Prostate gland (tissue), 2 donors: ENCODE measurements at regions not wholly inside any gene's neighbourhood (a gene's known extent, or its start where the extent isn't known, plus 50 kb on each side); places are given as distances from the start of the nearest gene placed in this dataset.

Source experiments
- DNase-seq: peaks from one replicate; pipeline ENCODE4 v3.0.0-alpha.2; 2019; ENCODE audit warnings: low spot score
- H3K27ac ChIP-seq, 2 donors: fragments of 200-600 bp; sonication (generic); 2 replicates each; pipeline ENCODE4 v1.5.1; 2017 to 2019
- H3K27me3 ChIP-seq: fragments of 200-600 bp; sonication (generic); replicated peaks from 2 replicates; pipeline ENCODE4 v1.5.1; 2019; ENCODE audit not compliant: insufficient read depth
- H3K36me3 ChIP-seq, 2 donors: fragments of 200-600 bp; sonication (generic); 1 replicate in 1 of 2; 2 replicates in 1 of 2; pipeline versions ENCODE4 v1.5.1 to v1.8.1; 2017 to 2019
- H3K4me1 ChIP-seq: fragments of 200-600 bp; sonication (generic); replicated peaks from 2 replicates; pipeline ENCODE4 v1.5.1; 2019
- H3K4me3 ChIP-seq, 2 donors: fragments of 200-600 bp; sonication (generic); 2 replicates each; pipeline ENCODE4 v1.5.1; 2017 to 2019
- H3K9me3 ChIP-seq: fragments of 200-600 bp; sonication (generic); 2 replicates; pipeline ENCODE4 v1.5.1; 2017
- CTCF ChIP-seq, 4 experiments: fragments of 200-600 bp in 2 of 4; fragments of 450-650 bp in 2 of 4; sonication (generic) in 2 of 4; IDR thresholded peaks; 1 replicate in 3 of 4; 2 replicates in 1 of 4; pipeline ENCODE4 v1.5.1; 2016 to 2019; ENCODE audit warnings: antibody characterized with exemption in 4 of 4, mild to moderate bottlenecking in 2 of 4, moderate library complexity in 2 of 4
- POLR2A ChIP-seq: fragments of 450-650 bp; IDR thresholded peaks from one replicate; pipeline ENCODE4 v1.6.1; 2016; ENCODE audit warnings: antibody characterized with exemption, mild to moderate bottlenecking
- POLR2AphosphoS5 ChIP-seq: sonication (generic); formaldehyde crosslinking; IDR thresholded peaks from one replicate; pipeline ENCODE4 v1.6.1; 2017; ENCODE audit warnings: antibody characterized with exemption
- WGBS: methylation state at CpG from one replicate; pipeline ENCODE4 v1.1.5; 2018; 5-methylcytosine and 5-hydroxymethylcytosine counted together
- intact Hi-C: fragments of 100-400 bp; cut with DNase I; formaldehyde crosslinking; loops from one replicate; pipeline ENCODE4 v1.14.2; 2022

GRCh38 chr2:58669998-58670397 lies 428.9 kb upstream of the FANCL start:
- 93% methylated on average over 5 of the region's 5 CpGs for WGBS
- DNase-seq, result no peak
- Histone ChIP-seq H3K4me1 (no peaks in the 10 kb centered on the region), H3K27ac (no peak overlapping the region), H3K4me3 (no peak overlapping the region), H3K27me3 (no peaks in the 10 kb centered on the region), H3K9me3 (no peaks in the 10 kb centered on the region), H3K36me3 (no peaks in the 10 kb centered on the region)
- TF ChIP-seq POLR2A (no peak), CTCF (IDR thresholded peaks at IDR 0.05) (no peak)
- intact Hi-C loops, result no loop called here

GRCh38 chr2:58667137-58667774 lies 426.1 kb upstream of the FANCL start:
- no peak overlapping the region for H3K27ac ChIP-seq
- H3K9me3 ChIP-seq, result no peaks in the 10 kb centered on the region
- intact Hi-C loops, result no loop called here
- no peaks in the 10 kb centered on the region for H3K4me1 ChIP-seq
- no peaks in the 10 kb centered on the region for H3K27me3 ChIP-seq
- 85% methylated on average over 3 of the region's 3 CpGs for WGBS
- H3K4me3 ChIP-seq, result no peak overlapping the region
- DNase-seq, result no peak
- H3K36me3 ChIP-seq, result no peaks in the 10 kb centered on the region
- TF ChIP-seq POLR2AphosphoS5 (no peak), CTCF (IDR thresholded peaks at IDR 0.05) (no peak)

- H3K9me3 ChIP-seq, result no peaks in the 10 kb centered on the region
- no peak for DNase-seq
- 93% methylated on average over 3 of the region's 3 CpGs for WGBS
- TF ChIP-seq CTCF (IDR thresholded peaks at IDR 0.05), result no peak
- no peak for TF ChIP-seq POLR2AphosphoS5
- TF ChIP-seq POLR2A, result no peak
- no peaks in the 10 kb centered on the region for H3K36me3 ChIP-seq
- no peak overlapping the region for H3K4me3 ChIP-seq
- no peak overlapping the region for H3K27ac ChIP-seq
- intact Hi-C loops, result no loop called here
- H3K4me1 ChIP-seq, result no peaks in the 10 kb centered on the region
- H3K27me3 ChIP-seq, result no peaks in the 10 kb centered on the region
These were observed 425.3 kb upstream of the FANCL start for GRCh38 chr2:58666323-58666970.

- no peaks in the 10 kb centered on the region for H3K27me3 ChIP-seq
- no peak overlapping the region for H3K4me3 ChIP-seq
- no peak for TF ChIP-seq POLR2AphosphoS5
- TF ChIP-seq POLR2A, result no peak
- no peak for TF ChIP-seq CTCF (IDR thresholded peaks at IDR 0.05)
- no peak overlapping the region for H3K27ac ChIP-seq
- H3K9me3 ChIP-seq, result no peaks in the 10 kb centered on the region
- no peaks in the 10 kb centered on the region for H3K36me3 ChIP-seq
- 86% methylated on average over 3 of the region's 3 CpGs for WGBS
- intact Hi-C loops, result no loop called here
- DNase-seq, result no peak
- no peaks in the 10 kb centered on the region for H3K4me1 ChIP-seq
These were observed 424.0 kb upstream of the FANCL start for GRCh38 chr2:58665154-58665553.

GRCh38 chr2:58664523-58665151 lies 423.5 kb upstream of the FANCL start:
- H3K4me1 ChIP-seq, result no peaks in the 10 kb centered on the region
- TF ChIP-seq POLR2A (no peak), CTCF (IDR thresholded peaks at IDR 0.05) (no peak), POLR2AphosphoS5 (no peak)
- H3K4me3 ChIP-seq, result no peak overlapping the region
- intact Hi-C loops, result no loop called here
- no peaks in the 10 kb centered on the region for H3K9me3 ChIP-seq
- H3K36me3 ChIP-seq, result no peaks in the 10 kb centered on the region
- 78% methylated on average over 5 of the region's 5 CpGs for WGBS
- H3K27me3 ChIP-seq, result no peaks in the 10 kb centered on the region
- H3K27ac ChIP-seq, result no peak overlapping the region
- DNase-seq, result no peak
